ENCODE measurements at regions not wholly inside any gene's neighbourhood (a gene's known extent, or its start where the extent isn't known, plus 50 kb on each side); places are given as distances from the start of the nearest gene placed in this dataset.

DNA sequence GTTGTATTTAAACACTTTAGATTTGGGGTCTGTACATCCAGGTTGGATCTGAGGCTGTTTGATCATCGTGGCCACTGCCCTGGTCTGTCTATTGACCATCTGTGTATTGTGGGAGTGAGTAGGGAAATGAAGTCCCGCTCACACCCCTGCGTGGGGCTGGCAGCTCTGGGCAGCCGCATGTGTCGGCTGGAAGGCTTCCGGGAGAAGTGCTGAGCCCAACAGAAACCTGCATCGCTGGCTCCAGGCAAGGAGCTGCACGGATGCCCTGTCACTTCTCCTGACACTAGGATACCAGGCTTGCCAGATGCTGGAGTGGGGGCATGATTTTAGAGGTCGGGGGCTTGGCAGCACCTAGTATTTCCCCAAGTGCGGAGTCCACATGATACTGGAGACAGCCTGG is 93.6 kb downstream of the PHETA1 start:
- TF ChIP-seq, protein P1, sequence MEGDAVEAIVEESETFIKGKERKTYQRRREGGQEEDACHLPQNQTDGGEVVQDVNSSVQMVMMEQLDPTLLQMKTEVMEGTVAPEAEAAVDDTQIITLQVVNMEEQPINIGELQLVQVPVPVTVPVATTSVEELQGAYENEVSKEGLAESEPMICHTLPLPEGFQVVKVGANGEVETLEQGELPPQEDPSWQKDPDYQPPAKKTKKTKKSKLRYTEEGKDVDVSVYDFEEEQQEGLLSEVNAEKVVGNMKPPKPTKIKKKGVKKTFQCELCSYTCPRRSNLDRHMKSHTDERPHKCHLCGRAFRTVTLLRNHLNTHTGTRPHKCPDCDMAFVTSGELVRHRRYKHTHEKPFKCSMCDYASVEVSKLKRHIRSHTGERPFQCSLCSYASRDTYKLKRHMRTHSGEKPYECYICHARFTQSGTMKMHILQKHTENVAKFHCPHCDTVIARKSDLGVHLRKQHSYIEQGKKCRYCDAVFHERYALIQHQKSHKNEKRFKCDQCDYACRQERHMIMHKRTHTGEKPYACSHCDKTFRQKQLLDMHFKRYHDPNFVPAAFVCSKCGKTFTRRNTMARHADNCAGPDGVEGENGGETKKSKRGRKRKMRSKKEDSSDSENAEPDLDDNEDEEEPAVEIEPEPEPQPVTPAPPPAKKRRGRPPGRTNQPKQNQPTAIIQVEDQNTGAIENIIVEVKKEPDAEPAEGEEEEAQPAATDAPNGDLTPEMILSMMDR (conservative IDR thresholded peaks at IDR 0.05; ENCODE audit: low read depth in 2 of 2): no peak
- TF ChIP-seq CREB1 (CRISPR knock-in tag; IDR thresholded peaks at IDR 0.05; ENCODE audit: low read depth): no peak
- TF ChIP-seq POLR2AphosphoS5 (IDR thresholded peaks at IDR 0.05; ENCODE audit: low read depth): no peak
- no peak for TF ChIP-seq JUNB (IDR thresholded peaks at IDR 0.05; ENCODE audit: unreplicated experiment)
- TF ChIP-seq, protein P2, sequence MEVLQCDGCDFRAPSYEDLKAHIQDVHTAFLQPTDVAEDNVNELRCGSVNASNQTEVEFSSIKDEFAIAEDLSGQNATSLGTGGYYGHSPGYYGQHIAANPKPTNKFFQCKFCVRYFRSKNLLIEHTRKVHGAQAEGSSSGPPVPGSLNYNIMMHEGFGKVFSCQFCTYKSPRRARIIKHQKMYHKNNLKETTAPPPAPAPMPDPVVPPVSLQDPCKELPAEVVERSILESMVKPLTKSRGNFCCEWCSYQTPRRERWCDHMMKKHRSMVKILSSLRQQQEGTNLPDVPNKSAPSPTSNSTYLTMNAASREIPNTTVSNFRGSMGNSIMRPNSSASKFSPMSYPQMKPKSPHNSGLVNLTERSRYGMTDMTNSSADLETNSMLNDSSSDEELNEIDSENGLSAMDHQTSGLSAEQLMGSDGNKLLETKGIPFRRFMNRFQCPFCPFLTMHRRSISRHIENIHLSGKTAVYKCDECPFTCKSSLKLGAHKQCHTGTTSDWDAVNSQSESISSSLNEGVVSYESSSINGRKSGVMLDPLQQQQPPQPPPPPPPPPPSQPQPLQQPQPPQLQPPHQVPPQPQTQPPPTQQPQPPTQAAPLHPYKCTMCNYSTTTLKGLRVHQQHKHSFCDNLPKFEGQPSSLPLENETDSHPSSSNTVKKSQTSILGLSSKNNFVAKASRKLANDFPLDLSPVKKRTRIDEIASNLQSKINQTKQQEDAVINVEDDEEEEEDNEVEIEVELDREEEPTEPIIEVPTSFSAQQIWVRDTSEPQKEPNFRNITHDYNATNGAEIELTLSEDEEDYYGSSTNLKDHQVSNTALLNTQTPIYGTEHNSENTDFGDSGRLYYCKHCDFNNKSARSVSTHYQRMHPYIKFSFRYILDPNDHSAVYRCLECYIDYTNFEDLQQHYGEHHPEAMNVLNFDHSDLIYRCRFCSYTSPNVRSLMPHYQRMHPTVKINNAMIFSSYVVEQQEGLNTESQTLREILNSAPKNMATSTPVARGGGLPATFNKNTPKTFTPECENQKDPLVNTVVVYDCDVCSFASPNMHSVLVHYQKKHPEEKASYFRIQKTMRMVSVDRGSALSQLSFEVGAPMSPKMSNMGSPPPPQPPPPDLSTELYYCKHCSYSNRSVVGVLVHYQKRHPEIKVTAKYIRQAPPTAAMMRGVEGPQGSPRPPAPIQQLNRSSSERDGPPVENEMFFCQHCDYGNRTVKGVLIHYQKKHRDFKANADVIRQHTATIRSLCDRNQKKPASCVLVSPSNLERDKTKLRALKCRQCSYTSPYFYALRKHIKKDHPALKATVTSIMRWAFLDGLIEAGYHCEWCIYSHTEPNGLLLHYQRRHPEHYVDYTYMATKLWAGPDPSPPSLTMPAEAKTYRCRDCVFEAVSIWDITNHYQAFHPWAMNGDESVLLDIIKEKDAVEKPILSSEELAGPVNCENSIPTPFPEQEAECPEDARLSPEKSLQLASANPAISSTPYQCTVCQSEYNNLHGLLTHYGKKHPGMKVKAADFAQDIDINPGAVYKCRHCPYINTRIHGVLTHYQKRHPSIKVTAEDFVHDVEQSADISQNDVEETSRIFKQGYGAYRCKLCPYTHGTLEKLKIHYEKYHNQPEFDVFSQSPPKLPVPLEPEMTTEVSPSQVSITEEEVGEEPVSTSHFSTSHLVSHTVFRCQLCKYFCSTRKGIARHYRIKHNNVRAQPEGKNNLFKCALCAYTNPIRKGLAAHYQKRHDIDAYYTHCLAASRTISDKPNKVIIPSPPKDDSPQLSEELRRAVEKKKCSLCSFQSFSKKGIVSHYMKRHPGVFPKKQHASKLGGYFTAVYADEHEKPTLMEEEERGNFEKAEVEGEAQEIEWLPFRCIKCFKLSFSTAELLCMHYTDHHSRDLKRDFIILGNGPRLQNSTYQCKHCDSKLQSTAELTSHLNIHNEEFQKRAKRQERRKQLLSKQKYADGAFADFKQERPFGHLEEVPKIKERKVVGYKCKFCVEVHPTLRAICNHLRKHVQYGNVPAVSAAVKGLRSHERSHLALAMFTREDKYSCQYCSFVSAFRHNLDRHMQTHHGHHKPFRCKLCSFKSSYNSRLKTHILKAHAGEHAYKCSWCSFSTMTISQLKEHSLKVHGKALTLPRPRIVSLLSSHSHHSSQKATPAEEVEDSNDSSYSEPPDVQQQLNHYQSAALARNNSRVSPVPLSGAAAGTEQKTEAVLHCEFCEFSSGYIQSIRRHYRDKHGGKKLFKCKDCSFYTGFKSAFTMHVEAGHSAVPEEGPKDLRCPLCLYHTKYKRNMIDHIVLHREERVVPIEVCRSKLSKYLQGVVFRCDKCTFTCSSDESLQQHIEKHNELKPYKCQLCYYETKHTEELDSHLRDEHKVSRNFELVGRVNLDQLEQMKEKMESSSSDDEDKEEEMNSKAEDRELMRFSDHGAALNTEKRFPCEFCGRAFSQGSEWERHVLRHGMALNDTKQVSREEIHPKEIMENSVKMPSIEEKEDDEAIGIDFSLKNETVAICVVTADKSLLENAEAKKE (CRISPR knock-in tag; IDR thresholded peaks at IDR 0.05): no peak
- no peak for TF ChIP-seq NANOG (IDR thresholded peaks at IDR 0.05; ENCODE audit: borderline replicate concordance)
- no peak for TF ChIP-seq EZH2 (IDR thresholded peaks at IDR 0.05; ENCODE audit: low read depth, unreplicated experiment)
- no peak for TF ChIP-seq STAT1 (IDR thresholded peaks at IDR 0.05; ENCODE audit: unreplicated experiment)
- no peak for TF ChIP-seq EZH2phosphoT487 (IDR thresholded peaks at IDR 0.05; ENCODE audit: unreplicated experiment)
- TF ChIP-seq, protein P3, sequence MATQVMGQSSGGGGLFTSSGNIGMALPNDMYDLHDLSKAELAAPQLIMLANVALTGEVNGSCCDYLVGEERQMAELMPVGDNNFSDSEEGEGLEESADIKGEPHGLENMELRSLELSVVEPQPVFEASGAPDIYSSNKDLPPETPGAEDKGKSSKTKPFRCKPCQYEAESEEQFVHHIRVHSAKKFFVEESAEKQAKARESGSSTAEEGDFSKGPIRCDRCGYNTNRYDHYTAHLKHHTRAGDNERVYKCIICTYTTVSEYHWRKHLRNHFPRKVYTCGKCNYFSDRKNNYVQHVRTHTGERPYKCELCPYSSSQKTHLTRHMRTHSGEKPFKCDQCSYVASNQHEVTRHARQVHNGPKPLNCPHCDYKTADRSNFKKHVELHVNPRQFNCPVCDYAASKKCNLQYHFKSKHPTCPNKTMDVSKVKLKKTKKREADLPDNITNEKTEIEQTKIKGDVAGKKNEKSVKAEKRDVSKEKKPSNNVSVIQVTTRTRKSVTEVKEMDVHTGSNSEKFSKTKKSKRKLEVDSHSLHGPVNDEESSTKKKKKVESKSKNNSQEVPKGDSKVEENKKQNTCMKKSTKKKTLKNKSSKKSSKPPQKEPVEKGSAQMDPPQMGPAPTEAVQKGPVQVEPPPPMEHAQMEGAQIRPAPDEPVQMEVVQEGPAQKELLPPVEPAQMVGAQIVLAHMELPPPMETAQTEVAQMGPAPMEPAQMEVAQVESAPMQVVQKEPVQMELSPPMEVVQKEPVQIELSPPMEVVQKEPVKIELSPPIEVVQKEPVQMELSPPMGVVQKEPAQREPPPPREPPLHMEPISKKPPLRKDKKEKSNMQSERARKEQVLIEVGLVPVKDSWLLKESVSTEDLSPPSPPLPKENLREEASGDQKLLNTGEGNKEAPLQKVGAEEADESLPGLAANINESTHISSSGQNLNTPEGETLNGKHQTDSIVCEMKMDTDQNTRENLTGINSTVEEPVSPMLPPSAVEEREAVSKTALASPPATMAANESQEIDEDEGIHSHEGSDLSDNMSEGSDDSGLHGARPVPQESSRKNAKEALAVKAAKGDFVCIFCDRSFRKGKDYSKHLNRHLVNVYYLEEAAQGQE (IDR thresholded peaks at IDR 0.05; ENCODE audit: unreplicated experiment): no peak
- no peak for TF ChIP-seq ETS1 (IDR thresholded peaks at IDR 0.05)
